ENCODE measurements at regions not wholly inside any gene's neighbourhood (a gene's known extent, or its start where the extent isn't known, plus 50 kb on each side); places are given as distances from the start of the nearest gene placed in this dataset.

DNA sequence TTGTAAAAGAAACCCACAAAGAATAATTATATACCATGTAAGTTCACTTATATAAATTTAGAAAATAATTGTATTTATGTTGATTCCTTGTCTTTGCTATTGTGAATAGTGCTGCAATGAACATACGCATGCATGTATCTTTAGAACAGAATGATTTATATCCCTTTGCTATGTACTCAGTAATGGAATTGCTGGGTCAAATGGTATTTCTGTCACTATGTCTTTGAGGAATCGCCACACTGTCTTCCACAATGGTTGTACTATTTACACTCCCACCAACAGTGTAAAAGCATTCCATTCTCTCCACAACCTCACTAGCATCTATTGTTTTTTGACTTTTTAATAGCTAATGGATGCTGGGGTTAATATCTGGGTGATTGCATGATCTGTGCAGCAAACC, 149.4 kb upstream of the CNTN3 start:
- Histone ChIP-seq H3K27ac (ENCODE audit: low read length) (no peak overlapping the region), H3K27me3 (ENCODE audit: control insufficient read depth, insufficient read depth) (no peaks in the 10 kb centered on the region), H3K9me3 (ENCODE audit: control insufficient read depth, low read length) (no peaks in the 10 kb centered on the region), H3K4me1 (ENCODE audit: control insufficient read depth, insufficient read depth, low read length) (no peaks in the 10 kb centered on the region), H3K4me3 (ENCODE audit: low read length) (no peak overlapping the region)
- DNase-seq, result no peak
- 80% methylated on average over 2 of the region's 2 CpGs for WGBS
- intact Hi-C loops (cut with DNase I), result no loop called here
- no peak for ATAC-seq

DNA sequence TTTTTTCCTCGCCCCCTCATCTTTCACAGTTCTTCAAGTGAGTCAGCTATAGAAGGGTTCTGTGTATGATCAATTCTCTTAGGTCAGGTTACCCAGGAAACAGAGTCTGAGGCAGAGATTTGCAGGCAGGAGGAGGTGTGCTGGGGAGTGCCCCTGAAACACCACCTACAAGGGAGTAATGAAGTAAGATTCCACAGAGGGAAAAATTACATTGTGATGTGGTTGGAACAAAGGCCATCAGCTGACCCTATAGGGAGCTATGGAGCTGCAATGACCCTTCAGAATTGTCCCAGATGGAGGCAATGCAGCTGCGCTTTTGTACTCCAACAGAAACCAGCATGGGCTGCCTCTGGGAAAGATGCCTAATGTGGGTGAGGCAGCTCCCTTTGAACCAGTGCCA, 142.2 kb upstream of the CNTN3 start:
- intact Hi-C loops (cut with DNase I), result no loop called here
- DNase-seq (no peak), ATAC-seq (no peak)
- H3K4me3 ChIP-seq (ENCODE audit: low read length), result no peak overlapping the region
- H3K4me1 ChIP-seq (ENCODE audit: control insufficient read depth, insufficient read depth, low read length), result no peaks in the 10 kb centered on the region
- H3K9me3 ChIP-seq (ENCODE audit: control insufficient read depth, low read length), result no peaks in the 10 kb centered on the region
- H3K27ac ChIP-seq (ENCODE audit: low read length), result no peak overlapping the region
- no peaks in the 10 kb centered on the region for H3K27me3 ChIP-seq (ENCODE audit: control insufficient read depth, insufficient read depth)
- WGBS, result 72% methylated on average over 2 of the region's 2 CpGs

DNA sequence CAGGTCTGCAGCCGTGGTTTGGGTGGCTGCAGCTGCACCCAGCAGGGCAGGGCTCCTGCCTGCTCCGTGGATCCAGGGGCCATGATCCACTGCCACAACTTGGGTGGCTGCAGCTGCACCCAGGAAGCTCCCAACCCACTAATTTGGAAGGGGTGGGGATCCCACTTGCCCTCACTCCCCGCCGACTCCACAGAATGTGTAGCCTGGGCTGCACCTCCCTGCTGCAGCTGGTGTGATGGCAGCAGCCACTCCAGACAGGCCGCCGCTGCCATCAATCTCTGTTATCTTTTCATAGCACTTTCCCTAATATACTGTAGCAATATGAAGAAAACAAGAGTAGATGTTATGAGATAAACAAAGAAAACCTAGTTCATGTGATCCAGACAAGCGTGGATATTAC, 137.8 kb upstream of the CNTN3 start:
- 80% methylated on average over 7 of the region's 7 CpGs for WGBS

DNA sequence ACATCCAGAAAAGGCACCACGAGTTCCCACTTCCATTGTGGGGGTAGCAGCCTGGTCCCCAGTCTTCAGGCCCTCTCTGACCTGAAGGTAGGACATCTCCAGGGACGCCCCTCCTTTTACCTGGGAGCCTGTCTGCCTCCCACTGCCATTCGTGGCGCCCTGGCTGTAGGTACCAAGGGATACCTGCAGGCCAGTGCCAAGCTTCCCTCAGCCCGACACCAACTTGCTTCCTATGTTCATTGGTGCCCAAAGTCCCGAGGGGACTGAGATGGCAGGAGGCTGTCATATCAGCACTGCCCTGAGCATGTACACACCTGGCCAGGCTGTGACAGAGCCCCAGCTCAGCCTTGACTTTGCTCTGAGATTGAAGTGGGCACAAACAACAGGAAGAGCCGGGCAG, 137.3 kb upstream of the CNTN3 start:
- no peak overlapping the region for H3K27ac ChIP-seq (ENCODE audit: low read length)
- ATAC-seq (peak in 1 of 2 donors; percentile 50), DNase-seq (peak in 1 of 3 donors; percentile 32)
- H3K9me3 ChIP-seq (ENCODE audit: control insufficient read depth, low read length), result no peaks in the 10 kb centered on the region
- H3K4me1 ChIP-seq (ENCODE audit: control insufficient read depth, insufficient read depth, low read length), result no peaks in the 10 kb centered on the region
- intact Hi-C loops (cut with DNase I), result no loop called here
- no peaks in the 10 kb centered on the region for H3K27me3 ChIP-seq (ENCODE audit: control insufficient read depth, insufficient read depth)
- WGBS, result 82% methylated on average over 7 of the region's 7 CpGs
- H3K4me3 ChIP-seq (ENCODE audit: low read length), result no peak overlapping the region

More for the DNA sequence above, 137.8 kb upstream of the CNTN3 start:
- ATAC-seq (peak in 1 of 2 donors; percentile 11), DNase-seq (no peak)
- no peaks in the 10 kb centered on the region for H3K4me1 ChIP-seq (ENCODE audit: control insufficient read depth, insufficient read depth, low read length)
- no peaks in the 10 kb centered on the region for H3K27me3 ChIP-seq (ENCODE audit: control insufficient read depth, insufficient read depth)
- no peak overlapping the region for H3K4me3 ChIP-seq (ENCODE audit: low read length)
- H3K27ac ChIP-seq (ENCODE audit: low read length), result no peak overlapping the region
- intact Hi-C loops (cut with DNase I), result no loop called here
- H3K9me3 ChIP-seq (ENCODE audit: control insufficient read depth, low read length), result no peaks in the 10 kb centered on the region

DNA sequence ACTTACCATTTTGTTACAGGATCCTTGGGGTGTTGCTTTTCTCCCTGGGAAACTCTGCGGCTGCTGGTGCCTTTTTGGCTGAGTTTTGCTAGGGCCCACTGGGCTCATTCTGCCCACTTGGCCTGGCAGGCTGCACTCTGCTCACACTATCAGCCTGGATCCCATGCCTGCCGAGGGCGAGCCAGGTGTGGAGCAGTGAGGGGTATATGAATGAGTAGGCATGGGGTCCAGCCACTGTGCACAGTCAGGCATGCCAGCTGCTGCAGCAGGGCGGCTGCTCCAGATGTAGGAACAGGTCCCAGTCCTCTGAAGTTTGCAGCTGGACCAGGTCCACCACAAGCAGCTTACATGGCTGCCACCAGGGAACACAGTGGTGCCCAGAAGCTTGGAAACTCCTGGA, 136.4 kb upstream of the CNTN3 start:
- no peak overlapping the region for H3K4me3 ChIP-seq (ENCODE audit: low read length)
- intact Hi-C loops (cut with DNase I), result no loop called here
- H3K4me1 ChIP-seq (ENCODE audit: control insufficient read depth, insufficient read depth, low read length), result no peaks in the 10 kb centered on the region
- peak in 2 of 3 donors; percentile 38 to 47 for DNase-seq
- ATAC-seq, result no peak
- no peak overlapping the region for H3K27ac ChIP-seq (ENCODE audit: low read length)
- no peaks in the 10 kb centered on the region for H3K9me3 ChIP-seq (ENCODE audit: control insufficient read depth, low read length)
- no peaks in the 10 kb centered on the region for H3K27me3 ChIP-seq (ENCODE audit: control insufficient read depth, insufficient read depth)
- 84% methylated on average over 4 of the region's 4 CpGs for WGBS

DNA sequence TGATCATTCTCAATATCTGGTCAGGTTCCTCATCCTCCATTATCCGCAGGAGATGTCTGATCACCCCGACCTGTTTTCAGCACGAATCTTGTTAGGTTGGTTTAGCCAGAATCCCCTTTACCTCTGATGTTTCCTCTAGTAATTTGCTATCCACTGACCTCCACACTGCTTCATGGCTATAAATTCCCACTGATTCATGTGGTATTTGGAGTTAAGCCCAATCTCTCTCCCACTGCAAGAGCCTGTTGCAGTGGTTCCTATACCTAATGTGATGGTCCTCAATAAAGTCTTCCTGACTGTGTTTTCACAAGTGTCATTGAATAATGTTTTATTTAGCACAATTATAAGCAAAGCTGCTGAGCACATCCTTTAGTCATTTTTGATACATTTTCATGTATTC, 124.8 kb upstream of the CNTN3 start:
- no peak overlapping the region for H3K27ac ChIP-seq (ENCODE audit: low read length)
- H3K27me3 ChIP-seq (ENCODE audit: control insufficient read depth, insufficient read depth), result no peaks in the 10 kb centered on the region
- peak in 1 of 2 donors; percentile 31 for ATAC-seq
- no peak overlapping the region for H3K4me3 ChIP-seq (ENCODE audit: low read length)
- intact Hi-C loops (cut with DNase I), result no loop called here
- no peaks in the 10 kb centered on the region for H3K4me1 ChIP-seq (ENCODE audit: control insufficient read depth, insufficient read depth, low read length)
- no peak for DNase-seq
- no peaks in the 10 kb centered on the region for H3K9me3 ChIP-seq (ENCODE audit: control insufficient read depth, low read length)
- 87% methylated on average over 3 of the region's 3 CpGs for WGBS

DNA sequence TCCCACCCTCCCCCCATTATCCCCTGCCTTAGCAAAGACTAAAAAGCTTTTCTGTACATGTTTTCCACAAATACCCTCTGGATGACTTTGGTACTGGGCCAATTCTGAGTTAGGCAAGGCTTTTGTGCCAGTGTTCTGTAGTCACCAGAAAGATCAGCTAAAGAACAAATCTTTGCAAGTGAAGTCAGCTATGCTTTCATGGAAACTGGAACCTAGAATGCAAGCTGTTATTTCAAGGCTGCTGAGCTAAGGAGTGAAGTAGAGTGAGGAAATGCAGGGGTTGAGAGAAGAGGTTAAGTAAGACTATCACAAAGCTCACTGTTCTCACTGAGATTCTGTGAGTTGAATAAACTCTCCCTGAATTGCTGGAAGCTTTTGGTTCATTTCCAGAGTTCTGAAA, 107.8 kb upstream of the CNTN3 start:
- DNase-seq (no peak), ATAC-seq (no peak)
- Histone ChIP-seq H3K27ac (ENCODE audit: low read length) (no peak overlapping the region), H3K9me3 (ENCODE audit: control insufficient read depth, low read length) (no peaks in the 10 kb centered on the region), H3K4me3 (ENCODE audit: low read length) (no peak overlapping the region), H3K27me3 (ENCODE audit: control insufficient read depth, insufficient read depth) (no peaks in the 10 kb centered on the region), H3K4me1 (ENCODE audit: control insufficient read depth, insufficient read depth, low read length) (no peaks in the 10 kb centered on the region)
- intact Hi-C loops (cut with DNase I), result no loop called here

DNA sequence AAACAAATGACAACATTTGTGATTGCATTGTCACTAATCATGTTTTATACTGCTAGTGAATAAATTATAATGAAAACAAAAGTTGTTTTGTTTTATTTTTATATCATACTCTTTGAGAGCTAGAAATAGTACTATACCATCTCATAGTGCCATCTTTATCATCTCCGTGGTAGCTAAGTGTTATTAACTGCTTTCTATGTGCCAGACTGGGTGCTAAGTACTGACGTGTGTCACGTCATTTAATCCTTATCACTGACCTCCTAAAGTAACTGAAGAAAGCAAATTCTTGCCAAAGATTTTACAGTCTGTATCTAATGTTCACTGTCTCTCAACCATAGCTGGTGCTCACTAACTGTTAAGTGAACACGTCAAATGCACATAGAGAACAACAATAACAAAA, 99.5 kb upstream of the CNTN3 start:
- no peaks in the 10 kb centered on the region for H3K27me3 ChIP-seq (ENCODE audit: control insufficient read depth, insufficient read depth)
- no peak for DNase-seq
- no peaks in the 10 kb centered on the region for H3K9me3 ChIP-seq (ENCODE audit: control insufficient read depth, low read length)
- no peak overlapping the region for H3K27ac ChIP-seq (ENCODE audit: low read length)
- ATAC-seq, result peak; percentile 84 to 88
- H3K4me3 ChIP-seq (ENCODE audit: low read length), result no peak overlapping the region
- intact Hi-C loops (cut with DNase I), result no loop called here
- 34% methylated on average over 4 of the region's 4 CpGs for WGBS
- H3K4me1 ChIP-seq (ENCODE audit: control insufficient read depth, insufficient read depth, low read length), result no peaks in the 10 kb centered on the region

DNA sequence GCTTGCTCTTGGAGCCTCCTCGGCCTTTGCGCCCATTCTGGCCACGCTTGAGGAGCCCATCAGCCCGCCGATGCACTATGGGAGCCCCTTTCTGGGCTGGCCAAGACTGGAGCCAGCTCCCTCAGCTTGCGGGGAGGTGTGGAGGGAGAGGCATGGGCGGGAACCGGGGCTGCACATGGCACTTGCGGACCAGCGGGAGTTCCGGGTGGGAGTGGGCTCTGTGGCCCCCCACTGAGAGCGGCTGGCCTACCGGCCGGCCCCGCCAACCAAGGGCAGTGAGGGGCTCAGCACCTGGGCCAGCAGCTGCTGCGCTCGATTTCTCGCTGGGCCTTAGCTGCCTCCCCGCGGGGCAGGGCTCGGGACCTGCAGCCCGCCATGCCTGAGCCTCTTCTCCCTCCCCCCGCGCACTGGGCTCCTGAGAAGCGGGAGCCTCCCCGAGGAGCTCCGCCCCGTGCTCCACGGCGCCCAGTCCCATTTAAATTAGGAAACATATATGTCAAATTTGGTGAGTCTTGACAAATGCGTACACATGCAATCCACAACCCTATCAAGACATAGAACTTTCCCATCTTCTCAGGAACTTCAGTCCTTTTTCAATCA, 97.6 kb upstream of the CNTN3 start:
- H3K9me3 ChIP-seq (ENCODE audit: control insufficient read depth, low read length), result no peaks in the 10 kb centered on the region
- H3K4me3 ChIP-seq (ENCODE audit: low read length), result no peak overlapping the region
- H3K27me3 ChIP-seq (ENCODE audit: control insufficient read depth, insufficient read depth), result no peaks in the 10 kb centered on the region
- ATAC-seq, result no peak
- DNase-seq, result peak in 1 of 3 donors; percentile 53
- no peak overlapping the region for H3K27ac ChIP-seq (ENCODE audit: low read length)
- no peaks in the 10 kb centered on the region for H3K4me1 ChIP-seq (ENCODE audit: control insufficient read depth, insufficient read depth, low read length)
- intact Hi-C loops (cut with DNase I), result no loop called here
- 92% methylated on average over 31 of the region's 31 CpGs for WGBS

DNA sequence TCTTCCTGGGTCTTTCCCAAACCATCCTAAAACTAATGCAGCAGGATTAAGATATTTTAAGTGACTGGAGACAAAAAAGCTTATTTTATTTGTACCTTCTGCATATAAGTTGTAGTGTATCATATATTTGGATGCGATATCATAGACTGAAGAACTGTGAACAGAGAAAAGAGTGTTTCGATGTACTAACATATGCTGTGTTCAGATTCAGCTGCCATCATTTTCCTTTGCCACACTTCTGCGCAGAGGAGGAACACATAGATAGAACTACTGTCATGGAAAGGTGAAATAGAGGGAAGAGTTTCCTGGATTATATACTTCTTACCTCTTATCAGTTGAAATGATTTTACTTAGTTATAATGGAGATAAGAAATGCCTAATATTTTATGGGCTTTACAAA, 95.5 kb upstream of the CNTN3 start:
- H3K27me3 ChIP-seq (ENCODE audit: control insufficient read depth, insufficient read depth), result no peaks in the 10 kb centered on the region
- no peak for DNase-seq
- H3K4me3 ChIP-seq (ENCODE audit: low read length), result no peak overlapping the region
- no peak for ATAC-seq
- 95% methylated on average over 3 of the region's 3 CpGs for WGBS
- H3K27ac ChIP-seq (ENCODE audit: low read length), result no peak overlapping the region
- no peaks in the 10 kb centered on the region for H3K9me3 ChIP-seq (ENCODE audit: control insufficient read depth, low read length)
- intact Hi-C loops (cut with DNase I), result no loop called here
- no peaks in the 10 kb centered on the region for H3K4me1 ChIP-seq (ENCODE audit: control insufficient read depth, insufficient read depth, low read length)

DNA sequence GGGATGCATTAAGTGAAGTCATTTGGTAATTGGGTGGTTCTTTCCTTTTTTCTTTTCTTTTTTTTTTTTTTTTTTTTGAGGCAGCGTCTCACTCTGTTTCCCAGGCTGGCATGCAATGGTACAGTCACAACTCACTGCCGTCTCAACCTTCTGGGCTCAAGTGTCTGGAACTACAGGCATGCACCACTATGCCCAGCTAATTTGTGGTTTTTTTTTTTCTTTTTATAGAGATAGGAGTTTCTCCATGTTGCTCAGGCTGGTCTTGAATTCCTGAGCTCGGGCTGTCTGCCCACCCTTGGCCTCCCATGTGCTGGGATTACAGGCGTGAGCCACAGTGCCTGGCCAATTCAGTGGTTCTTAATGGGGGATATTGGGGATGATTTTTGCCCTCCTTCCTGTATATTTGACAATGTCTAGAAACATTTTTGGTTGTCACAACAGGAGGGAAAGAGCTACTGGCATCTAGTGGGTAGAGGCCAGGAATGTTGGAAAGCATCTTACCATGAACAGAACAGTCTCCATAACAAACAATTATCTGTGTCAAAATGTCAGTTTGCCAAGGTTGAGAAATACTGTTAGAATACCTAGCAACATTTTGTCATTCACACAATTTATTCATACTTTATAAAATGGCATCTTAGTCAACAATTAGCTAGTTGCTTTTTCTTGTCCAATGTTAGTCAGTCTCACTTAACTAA, 79.4 kb upstream of the CNTN3 start:
- WGBS, result 53% methylated on average over 4 of the region's 4 CpGs
- no peaks in the 10 kb centered on the region for H3K4me1 ChIP-seq (ENCODE audit: control insufficient read depth, insufficient read depth, low read length)
- ATAC-seq (peak; percentile 69 to 71), DNase-seq (peak in 1 of 3 donors; percentile 24)
- no peaks in the 10 kb centered on the region for H3K9me3 ChIP-seq (ENCODE audit: control insufficient read depth, low read length)
- no peak overlapping the region for H3K4me3 ChIP-seq (ENCODE audit: low read length)
- no peaks in the 10 kb centered on the region for H3K27me3 ChIP-seq (ENCODE audit: control insufficient read depth, insufficient read depth)
- peak overlapping the region; percentile 37 for H3K27ac ChIP-seq (ENCODE audit: low read length)
- intact Hi-C loops (cut with DNase I), result no loop called here

DNA sequence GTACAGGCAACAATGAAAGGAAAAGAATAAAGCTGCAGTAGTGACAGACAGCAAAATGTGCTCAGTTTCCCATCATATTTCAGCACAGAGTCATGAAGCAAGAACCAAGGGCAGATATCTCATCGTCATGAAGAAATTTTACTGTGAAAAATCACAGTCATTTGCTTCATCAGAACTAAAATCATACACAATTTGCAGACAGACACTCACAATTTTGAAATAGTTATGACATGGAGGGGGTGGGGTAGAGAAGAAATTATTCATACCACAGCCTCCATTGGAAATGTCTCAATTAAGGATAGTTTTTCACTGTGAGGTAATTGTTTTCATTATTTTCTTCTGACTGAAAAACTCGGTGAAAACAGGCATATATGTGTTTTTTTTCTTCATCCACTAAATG, 78.8 kb upstream of the CNTN3 start:
- H3K27ac ChIP-seq (ENCODE audit: low read length), result no peak overlapping the region
- intact Hi-C loops (cut with DNase I), result no loop called here
- ATAC-seq (no peak), DNase-seq (no peak)
- no peaks in the 10 kb centered on the region for H3K27me3 ChIP-seq (ENCODE audit: control insufficient read depth, insufficient read depth)
- 43% methylated on average over 2 of the region's 2 CpGs for WGBS
- no peaks in the 10 kb centered on the region for H3K4me1 ChIP-seq (ENCODE audit: control insufficient read depth, insufficient read depth, low read length)
- no peaks in the 10 kb centered on the region for H3K9me3 ChIP-seq (ENCODE audit: control insufficient read depth, low read length)
- no peak overlapping the region for H3K4me3 ChIP-seq (ENCODE audit: low read length)
